Endothelial cell (in vitro differentiated cells): ENCODE measurements at regions not wholly inside any gene's neighbourhood (a gene's known extent, or its start where the extent isn't known, plus 50 kb on each side); places are given as distances from the start of the nearest gene placed in this dataset.

Source experiments
- DNase-seq: peaks from one replicate; pipeline ENCODE4 v3.0.0; 2021; ENCODE audit warnings: low spot score
- H3K27ac Mint-ChIP-seq: one replicate; pipeline ENCODE4 v1.8.0; 2021; ENCODE audit warnings: mixed read lengths, inconsistent platforms; ENCODE audit not compliant: unreplicated experiment
- H3K27me3 Mint-ChIP-seq: one replicate; pipeline ENCODE4 v1.8.0; 2021; ENCODE audit warnings: mild to moderate bottlenecking, moderate library complexity, mixed read lengths, inconsistent platforms; ENCODE audit not compliant: unreplicated experiment
- H3K36me3 Mint-ChIP-seq: one replicate; pipeline ENCODE4 v1.8.0; 2021; ENCODE audit warnings: mild to moderate bottlenecking, low read depth, mixed read lengths, inconsistent platforms; ENCODE audit not compliant: unreplicated experiment
- H3K4me1 Mint-ChIP-seq: one replicate; pipeline ENCODE4 v1.8.0; 2021; ENCODE audit warnings: mild to moderate bottlenecking, mixed read lengths, inconsistent platforms; ENCODE audit not compliant: unreplicated experiment
- H3K4me3 Mint-ChIP-seq: one replicate; pipeline ENCODE4 v1.8.0; 2021; ENCODE audit warnings: mild to moderate bottlenecking, mixed read lengths, inconsistent platforms; ENCODE audit not compliant: unreplicated experiment
- H3K9me3 Mint-ChIP-seq: one replicate; pipeline ENCODE4 v1.8.0; 2021; ENCODE audit warnings: mixed read lengths, inconsistent platforms; ENCODE audit not compliant: unreplicated experiment
- TF ChIP-seq, protein P1 (sequence below): fragments of 200-600 bp; sonication (generic); IDR thresholded peaks from one replicate; pipeline ENCODE4 v1.5.0; 2021; ENCODE audit warnings: antibody characterized with exemption; ENCODE audit not compliant: unreplicated experiment

DNA sequence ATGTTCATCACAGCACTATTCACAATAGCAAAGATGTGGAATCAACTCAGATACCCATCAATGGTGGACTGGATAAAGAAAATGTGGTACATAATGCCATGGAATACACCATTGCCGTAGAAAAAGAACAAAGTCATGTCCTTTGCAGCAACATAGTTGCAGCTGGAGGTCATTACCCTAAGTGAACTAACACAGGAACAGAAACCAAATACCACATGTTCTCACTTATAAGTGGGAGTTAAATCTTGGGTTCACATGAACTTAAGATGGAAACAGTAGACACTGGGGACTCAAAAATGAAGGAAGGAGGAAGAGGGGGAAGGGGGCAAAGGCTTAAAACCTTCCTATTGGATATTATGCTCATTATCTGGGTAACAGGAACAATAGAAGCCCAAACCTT lies 228.1 kb upstream of the RAB6C start:
- H3K9me3 Mint-ChIP-seq = no peaks in the 10 kb centered on the region
- no peak for DNase-seq
- H3K27me3 Mint-ChIP-seq = peaks cover 2% of the 10 kb centered on the region
- H3K4me3 Mint-ChIP-seq = no peak overlapping the region
- peaks cover 3% of the 10 kb centered on the region for H3K36me3 Mint-ChIP-seq
- peaks cover 3% of the 10 kb centered on the region for H3K4me1 Mint-ChIP-seq
- H3K27ac Mint-ChIP-seq = no peak overlapping the region
- TF ChIP-seq, protein P1, sequence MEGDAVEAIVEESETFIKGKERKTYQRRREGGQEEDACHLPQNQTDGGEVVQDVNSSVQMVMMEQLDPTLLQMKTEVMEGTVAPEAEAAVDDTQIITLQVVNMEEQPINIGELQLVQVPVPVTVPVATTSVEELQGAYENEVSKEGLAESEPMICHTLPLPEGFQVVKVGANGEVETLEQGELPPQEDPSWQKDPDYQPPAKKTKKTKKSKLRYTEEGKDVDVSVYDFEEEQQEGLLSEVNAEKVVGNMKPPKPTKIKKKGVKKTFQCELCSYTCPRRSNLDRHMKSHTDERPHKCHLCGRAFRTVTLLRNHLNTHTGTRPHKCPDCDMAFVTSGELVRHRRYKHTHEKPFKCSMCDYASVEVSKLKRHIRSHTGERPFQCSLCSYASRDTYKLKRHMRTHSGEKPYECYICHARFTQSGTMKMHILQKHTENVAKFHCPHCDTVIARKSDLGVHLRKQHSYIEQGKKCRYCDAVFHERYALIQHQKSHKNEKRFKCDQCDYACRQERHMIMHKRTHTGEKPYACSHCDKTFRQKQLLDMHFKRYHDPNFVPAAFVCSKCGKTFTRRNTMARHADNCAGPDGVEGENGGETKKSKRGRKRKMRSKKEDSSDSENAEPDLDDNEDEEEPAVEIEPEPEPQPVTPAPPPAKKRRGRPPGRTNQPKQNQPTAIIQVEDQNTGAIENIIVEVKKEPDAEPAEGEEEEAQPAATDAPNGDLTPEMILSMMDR = no peak

DNA sequence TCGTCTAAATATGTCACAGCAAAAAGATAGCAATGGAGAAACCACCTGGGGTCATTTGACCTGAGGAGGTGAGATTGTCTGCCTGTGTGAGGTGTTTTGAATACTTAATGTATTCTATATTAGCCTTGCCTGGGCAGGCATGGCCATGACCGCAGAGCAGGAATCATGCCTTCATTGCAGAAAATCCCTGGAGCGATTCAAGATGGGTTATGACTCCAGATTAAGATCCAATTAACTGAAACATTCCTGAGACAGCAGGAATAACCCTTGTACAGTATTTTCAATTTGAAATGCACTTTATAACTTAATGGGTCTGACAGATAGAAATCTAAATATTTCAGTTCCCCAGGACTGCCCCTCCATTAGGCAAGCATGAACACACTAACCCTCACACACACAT lies 227.3 kb upstream of the RAB6C start:
- peaks cover 2% of the 10 kb centered on the region for H3K27me3 Mint-ChIP-seq
- no peak for DNase-seq
- TF ChIP-seq, protein P1 = no peak
- H3K9me3 Mint-ChIP-seq = no peaks in the 10 kb centered on the region
- H3K36me3 Mint-ChIP-seq = no peaks in the 10 kb centered on the region
- no peak overlapping the region for H3K27ac Mint-ChIP-seq
- no peak overlapping the region for H3K4me3 Mint-ChIP-seq
- peaks cover 3% of the 10 kb centered on the region for H3K4me1 Mint-ChIP-seq

DNA sequence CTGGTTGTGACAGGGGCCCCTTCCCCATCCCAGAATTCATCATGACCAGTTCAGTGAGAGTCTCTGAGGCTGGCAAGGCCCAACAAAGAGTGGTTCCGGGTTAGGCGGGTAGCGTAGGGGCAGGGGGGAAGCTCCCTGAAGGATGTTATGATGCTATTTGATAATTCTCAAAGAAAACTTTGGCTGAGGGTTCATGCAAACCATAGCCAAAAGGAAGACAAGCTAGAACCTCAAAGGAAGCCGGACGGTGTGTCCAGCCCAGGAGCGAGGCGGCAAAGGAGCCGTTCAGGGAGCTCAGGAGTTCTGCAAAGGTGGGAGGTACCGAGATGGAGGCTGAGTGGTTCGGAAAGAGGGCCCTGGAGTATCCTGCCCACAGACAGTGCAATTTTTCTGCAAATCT lies 226.8 kb upstream of the RAB6C start:
- no peak overlapping the region for H3K4me3 Mint-ChIP-seq
- TF ChIP-seq, protein P1 = no peak
- peaks cover 2% of the 10 kb centered on the region for H3K27me3 Mint-ChIP-seq
- peaks cover 3% of the 10 kb centered on the region for H3K4me1 Mint-ChIP-seq
- no peak for DNase-seq
- no peak overlapping the region for H3K27ac Mint-ChIP-seq
- H3K9me3 Mint-ChIP-seq = no peaks in the 10 kb centered on the region
- no peaks in the 10 kb centered on the region for H3K36me3 Mint-ChIP-seq

DNA sequence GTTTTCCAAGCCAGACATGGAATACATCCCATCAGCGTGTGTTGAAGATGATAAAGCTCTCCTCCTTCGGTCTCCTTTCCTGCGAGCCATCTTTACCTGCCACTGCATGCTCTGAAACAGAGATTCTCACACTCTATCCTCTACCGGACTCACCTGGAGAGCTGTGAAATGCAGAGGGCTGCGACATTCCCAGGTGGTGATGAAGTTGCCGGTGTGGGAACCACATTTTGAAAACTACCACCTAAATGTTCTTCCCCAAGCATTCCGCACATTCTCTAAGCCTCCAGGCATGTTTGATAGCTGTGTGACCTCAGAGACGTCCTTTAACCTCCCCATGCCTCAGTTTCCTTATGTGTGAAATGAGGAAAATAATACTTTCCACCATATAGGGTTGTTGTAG lies 226.2 kb upstream of the RAB6C start:
- Mint-ChIP-seq H3K4me3 (no peak overlapping the region), H3K27ac (no peak overlapping the region), H3K4me1 (peaks cover 7% of the 10 kb centered on the region), H3K36me3 (no peaks in the 10 kb centered on the region), H3K9me3 (no peaks in the 10 kb centered on the region), H3K27me3 (peaks cover 2% of the 10 kb centered on the region)
- DNase-seq = no peak
- TF ChIP-seq, protein P1 = no peak

DNA sequence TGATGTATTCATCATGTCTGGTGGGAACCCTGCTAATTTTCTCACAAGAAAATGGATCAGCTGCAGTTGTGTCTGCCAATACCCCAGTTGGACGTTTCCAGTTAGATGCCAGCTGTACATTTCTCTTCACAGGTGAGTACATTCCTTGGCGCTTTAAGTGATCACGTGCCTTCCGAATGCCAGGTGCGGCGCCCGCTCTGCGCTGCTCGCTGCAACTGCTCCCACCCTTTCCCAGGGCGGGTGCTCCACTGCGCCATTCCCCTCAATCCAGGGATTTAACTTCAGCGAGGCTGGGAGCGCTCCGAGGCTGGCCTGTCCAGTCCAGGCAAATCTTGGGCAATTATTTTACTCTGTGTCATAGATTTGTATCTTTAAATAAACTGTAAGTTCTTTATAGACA lies 225.0 kb upstream of the RAB6C start:
- Mint-ChIP-seq H3K9me3 (no peaks in the 10 kb centered on the region), H3K4me3 (no peak overlapping the region), H3K4me1 (peaks cover 6% of the 10 kb centered on the region), H3K27ac (no peak overlapping the region), H3K27me3 (peaks cover 2% of the 10 kb centered on the region), H3K36me3 (no peaks in the 10 kb centered on the region)
- DNase-seq = no peak
- TF ChIP-seq, protein P1 = no peak
